T47D (cell line): ENCODE measurements at regions not wholly inside any gene's neighbourhood (a gene's known extent, or its start where the extent isn't known, plus 50 kb on each side); places are given as distances from the start of the nearest gene placed in this dataset.

Experiments used
- DNase-seq, 2 experiments: peaks; one replicate each; pipeline versions ENCODE4 v3.0.0 to v3.0.0-alpha.2; 2011 to 2012; ENCODE audit warnings: low read depth in 1 of 2, low spot score in 1 of 2
- JUND ChIP-seq: IDR thresholded peaks from 2 replicates; pipeline ENCODE4 v1.6.1; 2012; ENCODE audit warnings: low read depth
- in situ Hi-C: cut with HindIII; loops from 2 replicates; pipeline ENCODE4 v1.10.0; 2016; ENCODE audit warnings: low sequenced_read_pairs, low pct_unique_long_range_greater_than_20kb

DNA sequence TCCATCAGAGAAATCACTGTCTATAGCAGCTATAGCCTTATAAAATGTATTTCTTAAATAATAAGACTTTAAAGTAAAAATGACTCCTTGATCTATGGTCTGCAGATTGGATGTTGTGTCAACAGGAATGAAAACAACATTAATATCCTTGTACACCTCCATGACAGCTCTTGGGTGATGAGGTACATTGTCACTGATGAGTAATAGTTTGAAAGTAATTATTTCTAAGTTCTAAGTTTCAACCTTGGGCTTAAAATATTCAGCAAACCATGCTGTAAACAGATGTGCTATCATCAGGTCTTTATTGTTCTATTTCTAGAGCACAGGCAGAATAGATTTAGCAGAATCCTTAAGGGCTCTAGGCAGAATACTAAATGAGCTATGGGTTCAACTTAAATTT, 568.2 kb upstream of the BCHE start:
- in situ Hi-C loops = no loop called here
- no peak for TF ChIP-seq JUND
- DNase-seq = no peak

DNA sequence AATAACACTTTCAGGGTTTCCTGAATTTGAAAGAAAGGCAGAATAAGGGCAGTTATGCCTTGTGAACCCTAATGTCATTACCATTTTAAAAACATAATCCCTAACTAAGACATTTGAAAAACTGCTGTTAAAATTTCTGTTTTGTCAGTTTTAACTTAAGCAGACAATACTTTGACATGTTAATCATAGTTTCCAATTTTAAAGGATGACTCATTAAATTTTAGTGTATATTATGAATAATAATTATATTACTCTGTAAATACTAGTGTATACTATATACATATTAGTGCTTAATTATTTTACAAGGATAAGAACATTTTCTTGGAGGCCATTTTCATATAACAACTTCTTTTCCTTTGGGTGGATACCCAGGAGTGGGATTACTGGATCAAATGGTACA, 553.1 kb upstream of the BCHE start:
- in situ Hi-C loops = no loop called here
- TF ChIP-seq JUND = no peak
- no peak for DNase-seq

DNA sequence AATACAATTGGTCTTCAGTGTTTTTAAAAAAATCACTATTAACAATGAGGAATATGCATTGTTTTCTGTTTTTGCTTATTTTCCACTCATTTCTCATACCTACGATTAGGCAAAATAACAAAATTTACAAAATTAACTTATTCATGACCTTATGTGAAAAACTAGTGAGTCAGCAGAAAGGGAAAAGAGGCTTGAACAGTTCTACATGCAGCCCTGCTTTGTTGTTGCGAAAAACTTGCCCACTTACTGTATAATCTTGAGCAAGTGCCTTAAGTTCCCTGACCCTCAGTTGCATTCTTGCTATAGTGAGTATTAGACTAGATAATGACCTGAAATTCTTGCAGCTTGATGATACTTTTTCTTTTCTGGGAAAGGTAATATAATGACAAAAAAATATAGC, 551.1 kb upstream of the BCHE start:
- in situ Hi-C loops = no loop called here
- no peak for TF ChIP-seq JUND
- DNase-seq = no peak

DNA sequence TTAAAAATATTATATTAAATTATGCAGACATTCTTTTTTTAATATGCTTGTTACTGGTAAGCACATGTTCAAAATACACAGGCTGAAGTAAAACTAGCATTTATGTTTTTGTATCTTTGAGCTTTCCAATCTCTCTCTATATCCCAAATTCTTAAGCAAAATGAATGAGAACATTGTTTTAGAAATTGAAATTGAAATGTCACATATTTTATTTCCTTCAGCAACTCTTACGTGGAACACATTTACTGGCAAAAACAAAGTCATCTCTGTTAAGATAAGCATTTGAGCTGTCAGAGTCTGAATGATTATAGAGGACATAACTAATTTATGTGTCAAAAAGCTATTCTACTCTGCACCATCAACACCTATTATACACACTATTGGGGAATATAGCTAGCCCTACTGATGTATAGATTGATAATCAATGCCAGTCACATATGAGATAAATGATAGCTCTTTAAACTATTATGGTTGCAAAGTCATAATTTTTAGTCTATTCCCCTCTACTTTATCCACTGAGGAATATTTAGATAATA, 535.4 kb upstream of the BCHE start:
- in situ Hi-C loops = no loop called here
- no peak for TF ChIP-seq JUND
- DNase-seq = no peak

DNA sequence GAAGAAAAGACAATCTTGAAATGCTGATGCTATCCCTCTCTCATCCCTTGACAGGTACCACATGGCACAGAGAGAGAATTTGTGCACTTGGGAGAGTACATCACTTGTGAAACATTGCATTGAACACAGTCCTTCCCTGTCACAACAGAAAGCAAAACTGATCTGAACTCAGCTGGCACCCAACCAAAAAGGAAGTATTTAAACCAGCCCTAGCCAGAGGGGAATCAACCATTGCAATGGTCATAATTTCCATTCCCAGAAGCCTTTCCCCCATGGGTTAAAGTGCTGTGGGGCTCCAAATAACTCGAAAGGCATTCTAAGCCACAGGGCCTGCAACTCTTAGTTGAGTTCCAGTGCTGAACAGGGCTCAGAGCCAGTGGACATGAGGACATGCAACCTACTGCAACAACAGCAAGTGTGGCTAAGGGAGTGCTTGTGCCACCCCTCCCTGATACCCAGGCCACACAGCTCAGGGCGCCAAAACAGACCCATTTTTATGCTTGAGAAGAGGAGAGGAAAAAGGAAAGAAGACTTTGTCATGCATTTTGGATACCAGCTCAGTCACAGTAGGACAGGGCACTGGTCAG, 530.8 kb upstream of the BCHE start:
- peak in 1 of 2 experiments; percentile 35 for DNase-seq
- TF ChIP-seq JUND = no peak
- in situ Hi-C loops = no loop called here

DNA sequence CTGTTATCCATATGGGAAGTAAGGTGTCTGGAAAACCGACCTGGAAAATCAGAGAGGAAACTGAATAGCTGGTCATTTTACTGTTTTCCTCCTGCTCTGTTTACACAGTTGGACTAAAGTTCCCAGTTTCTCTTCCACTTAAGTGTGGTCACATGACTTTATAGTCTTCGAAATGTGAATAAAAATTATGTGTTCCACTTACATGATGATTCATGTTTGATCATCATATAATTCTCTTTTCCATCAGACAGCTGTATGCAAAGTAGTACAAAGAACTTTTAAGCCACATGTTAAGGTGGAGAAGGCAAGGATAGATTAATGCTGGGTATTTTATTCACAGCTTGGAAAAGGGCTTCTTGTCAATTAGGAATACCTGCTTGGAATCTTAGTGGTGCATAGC, 525.5 kb upstream of the BCHE start:
- DNase-seq = no peak
- in situ Hi-C loops = no loop called here
- TF ChIP-seq JUND = no peak

DNA sequence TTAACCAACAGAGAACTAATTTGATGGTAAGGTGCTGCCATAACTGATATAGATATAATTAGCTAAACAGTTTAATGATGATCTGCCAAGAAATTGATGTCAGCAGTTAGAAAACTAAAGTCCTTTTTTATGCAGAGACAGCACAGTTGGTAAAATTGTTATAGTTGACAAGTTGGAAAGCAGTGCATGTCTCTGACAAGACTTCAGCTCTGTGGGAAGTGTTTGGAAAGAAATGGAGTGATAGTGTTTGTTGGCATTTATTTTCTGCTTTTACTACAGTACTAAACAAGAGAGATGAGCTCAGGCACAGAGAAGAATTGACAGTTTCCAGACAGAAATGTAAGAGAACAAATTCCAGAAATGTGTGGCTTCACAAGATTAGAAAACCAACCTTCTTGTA, 523.5 kb upstream of the BCHE start:
- DNase-seq = no peak
- in situ Hi-C loops = no loop called here
- no peak for TF ChIP-seq JUND

DNA sequence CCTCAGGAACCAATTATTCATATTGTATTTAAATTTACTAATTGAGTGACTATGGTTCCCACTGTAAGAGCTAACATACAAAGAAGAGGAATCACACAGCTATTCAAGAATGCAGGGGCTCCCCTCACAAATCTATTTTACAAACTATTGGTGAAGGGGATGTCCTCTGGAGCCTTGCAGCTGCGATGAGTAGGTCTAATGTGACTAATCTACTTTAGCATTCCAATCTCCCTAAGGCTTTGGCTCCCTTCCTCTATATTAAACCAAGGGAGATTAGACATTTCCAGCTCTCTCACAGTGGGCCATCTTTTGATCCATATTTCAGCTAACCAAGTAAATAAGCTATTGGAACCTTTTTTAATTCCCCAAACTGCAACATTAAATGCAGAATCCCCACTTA, 514.2 kb upstream of the BCHE start:
- DNase-seq = no peak
- no peak for TF ChIP-seq JUND
- in situ Hi-C loops = no loop called here

DNA sequence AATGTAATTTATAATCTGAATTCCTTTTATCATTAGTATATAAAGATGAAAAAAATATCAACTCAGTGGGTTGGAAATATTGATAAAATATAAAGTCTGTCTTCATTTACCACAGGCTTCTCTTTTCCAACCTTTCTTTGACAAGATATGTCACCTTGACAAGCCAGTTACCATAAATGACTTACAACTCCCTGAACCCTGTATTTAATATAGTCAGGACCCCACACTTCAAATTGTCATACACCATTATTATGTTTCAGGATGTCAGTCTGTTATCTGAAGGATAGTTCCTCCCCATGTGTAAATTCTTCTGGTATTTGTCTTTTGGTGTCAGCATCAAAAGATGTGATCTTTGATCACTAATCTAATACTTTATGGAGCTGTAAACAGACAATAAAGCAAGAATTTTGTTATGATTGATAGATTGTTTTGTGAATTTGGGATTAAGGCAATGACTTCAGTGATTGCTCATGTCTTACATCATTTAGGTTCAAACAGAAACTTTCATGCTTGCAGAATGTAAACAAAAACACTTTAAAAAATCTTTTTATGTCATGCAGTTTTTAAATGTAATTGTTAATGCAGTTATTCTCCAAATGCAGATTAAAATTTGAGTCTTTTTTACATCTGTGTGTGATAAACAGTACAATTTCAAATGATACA, 503.5 kb upstream of the BCHE start:
- no peak for TF ChIP-seq JUND
- DNase-seq = no peak
- in situ Hi-C loops = no loop called here

DNA sequence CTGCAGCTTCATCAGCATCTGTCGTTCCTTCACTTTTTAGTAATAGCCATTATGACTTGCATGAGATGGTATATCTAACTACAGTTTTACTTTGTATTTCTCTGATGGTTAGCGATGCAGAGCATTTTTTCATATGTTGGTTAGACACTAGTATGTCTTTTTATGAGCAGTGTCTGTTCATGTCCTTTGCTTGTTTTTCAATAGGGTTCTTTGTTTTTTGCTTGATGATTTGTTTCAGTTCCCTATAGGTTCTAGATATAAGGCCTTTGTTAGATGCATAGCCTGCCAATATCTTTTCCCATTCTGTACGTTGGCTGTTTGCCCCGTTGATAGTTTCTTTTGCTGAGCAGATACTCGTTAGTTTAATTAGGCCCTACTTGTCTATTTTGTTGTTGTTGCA, 487.2 kb upstream of the BCHE start:
- TF ChIP-seq JUND = no peak
- in situ Hi-C loops = no loop called here
- DNase-seq = no peak

DNA sequence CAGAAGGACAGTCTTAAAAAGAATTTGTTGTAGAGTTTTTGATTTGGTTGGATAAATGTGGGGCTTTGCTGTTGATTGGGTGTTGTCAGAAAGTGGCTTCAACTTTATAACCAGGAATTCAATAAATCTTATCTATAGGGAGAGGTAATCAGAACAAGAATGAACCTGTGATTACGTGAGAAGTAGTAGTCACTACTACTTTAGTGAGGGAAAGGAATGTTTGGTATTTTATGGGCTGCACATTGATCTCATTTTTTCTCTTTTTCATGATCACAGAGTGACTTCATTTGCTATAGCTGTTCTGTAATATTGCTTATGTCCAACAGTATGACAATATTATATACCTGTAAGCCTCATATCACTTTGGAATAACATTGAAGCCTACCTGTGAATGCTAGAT, 485.2 kb upstream of the BCHE start:
- DNase-seq = no peak
- in situ Hi-C loops = no loop called here
- no peak for TF ChIP-seq JUND

DNA sequence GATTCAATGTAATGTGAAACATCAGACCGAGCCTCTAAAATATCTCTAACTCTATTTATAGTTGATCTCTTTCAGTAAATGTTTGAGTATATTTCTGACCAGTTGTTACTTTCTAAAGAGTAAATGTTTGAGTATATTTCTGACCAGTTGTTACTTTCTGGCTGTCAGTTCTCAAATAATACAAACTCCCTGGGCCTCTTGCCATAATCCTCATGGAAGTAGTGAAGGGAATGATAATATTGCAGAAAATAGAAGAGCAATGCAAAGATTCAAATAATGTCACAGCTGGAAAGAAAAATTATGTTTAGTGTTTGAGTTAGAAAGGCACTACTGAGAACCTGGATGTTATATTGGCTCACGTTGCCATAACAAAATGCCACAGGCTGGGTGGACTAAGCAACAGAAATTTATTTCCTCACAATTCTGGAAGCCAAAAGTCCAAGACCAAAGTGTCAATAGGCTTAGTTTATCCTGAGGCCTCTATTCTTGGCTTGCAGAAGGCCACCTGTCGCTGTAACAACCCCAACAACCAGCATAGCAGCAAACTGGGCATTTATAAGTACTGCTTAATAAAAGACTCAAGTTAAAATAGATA, 470.6 kb upstream of the BCHE start:
- in situ Hi-C loops = no loop called here
- no peak for TF ChIP-seq JUND
- no peak for DNase-seq

DNA sequence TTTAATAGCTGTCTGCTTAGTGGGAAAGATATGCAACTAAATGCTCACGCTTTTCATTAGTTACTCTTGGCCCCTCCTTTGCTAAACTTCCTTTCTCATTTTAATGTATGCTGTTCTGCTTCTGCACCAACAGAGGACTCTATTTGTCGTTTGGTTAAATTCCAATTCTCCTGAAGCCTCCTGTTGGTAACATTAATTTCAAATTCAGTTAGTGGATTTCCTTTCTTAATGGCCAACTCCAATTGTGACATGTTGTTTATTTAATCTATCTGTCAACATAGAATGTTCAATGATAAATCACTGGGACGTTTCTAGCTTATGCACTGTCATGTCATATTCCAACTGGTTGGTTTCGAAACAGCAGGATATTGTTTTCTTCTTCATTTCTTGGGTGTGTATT, 467.4 kb upstream of the BCHE start:
- no peak for TF ChIP-seq JUND
- in situ Hi-C loops = no loop called here
- DNase-seq = peak in 1 of 2 experiments; percentile 38
